OCI-LY7 (cell line): ENCODE measurements at regions not wholly inside any gene's neighbourhood (a gene's known extent, or its start where the extent isn't known, plus 50 kb on each side); places are given as distances from the start of the nearest gene placed in this dataset.

Source experiments
- BruUV-seq: library from RNA; stranded (reverse); fragments of 400-500 nt; replicated peaks from 2 replicates; lab custom pipeline; 2021; lab: Mats Ljungman, UMichigan
- CTCF ChIA-PET: fragments of 300-600 bp; sonication (Branson Sonifier 250); formaldehyde crosslinking; loops from one replicate; lab custom pipeline; 2022; ENCODE audit warnings: antibody characterized with exemption; ENCODE audit not compliant: unreplicated experiment; lab: Charles Lee
- POLR2A ChIA-PET: fragments of 300-600 bp; sonication (Branson Sonifier 250); formaldehyde crosslinking; loops from one replicate; lab custom pipeline; 2022; ENCODE audit warnings: antibody characterized with exemption; lab: Charles Lee
- DNase-seq: peaks from one replicate; pipeline ENCODE4 v3.0.0-alpha.2; 2015; ENCODE audit warnings: low spot score
- H2AFZ ChIP-seq: fragments of 200-600 bp; sonication (generic), shearing (Covaris generic); 2 replicates; pipeline ENCODE4 v1.6.1; 2014; ENCODE audit warnings: mild to moderate bottlenecking, antibody characterized with exemption, low read length, moderate library complexity
- H3K27ac ChIP-seq: fragments of 200-600 bp; sonication (generic); 2 replicates; pipeline ENCODE4 v1.5.1; 2014; ENCODE audit warnings: mixed run types, low read depth, mild to moderate bottlenecking, moderate library complexity, low read length, inconsistent platforms; ENCODE audit not compliant: poor library complexity, severe bottlenecking
- H3K36me3 ChIP-seq: fragments of 200-600 bp; sonication (generic); 2 replicates; pipeline ENCODE4 v1.6.1; 2014; ENCODE audit warnings: mild to moderate bottlenecking, antibody characterized with exemption, low read length, moderate library complexity, mixed read lengths; ENCODE audit not compliant: insufficient read depth
- H3K4me1 ChIP-seq: fragments of 200-600 bp; sonication (generic); 2 replicates; pipeline ENCODE4 v1.5.1; 2014; ENCODE audit warnings: mild to moderate bottlenecking, low read length; ENCODE audit not compliant: insufficient read depth, poor library complexity, severe bottlenecking
- H3K4me2 ChIP-seq: fragments of 200-600 bp; sonication (generic); 2 replicates; pipeline ENCODE4 v1.6.1; 2014; ENCODE audit warnings: mild to moderate bottlenecking, low read length
- H3K4me3 ChIP-seq: fragments of 200-600 bp; sonication (generic); 2 replicates; pipeline ENCODE4 v1.5.1; 2014; ENCODE audit warnings: mild to moderate bottlenecking, low read depth, low read length; ENCODE audit not compliant: poor library complexity, severe bottlenecking
- H3K79me2 ChIP-seq: fragments of 200-600 bp; sonication (generic); 2 replicates; pipeline ENCODE4 v1.6.1; 2016; ENCODE audit warnings: low read depth, mild to moderate bottlenecking, low read length, moderate library complexity, mixed read lengths; ENCODE audit not compliant: insufficient read depth
- H3K9me2 ChIP-seq: fragments of 200-600 bp; sonication (generic); 2 replicates; pipeline ENCODE4 v1.6.1; 2016; ENCODE audit warnings: mild to moderate bottlenecking, low read length, mixed read lengths; ENCODE audit not compliant: insufficient read depth
- H3K9me3 ChIP-seq: fragments of 200-600 bp; sonication (generic); 2 replicates; pipeline ENCODE4 v1.6.1; 2014; ENCODE audit warnings: mild to moderate bottlenecking, mixed run types, low read length, mixed read lengths
- H4K20me1 ChIP-seq: fragments of 200-600 bp; sonication (generic); 2 replicates; pipeline ENCODE4 v1.6.1; 2014; ENCODE audit warnings: mild to moderate bottlenecking, antibody characterized with exemption, low read length, moderate library complexity, mixed read lengths; ENCODE audit not compliant: insufficient read depth
- EZH2phosphoT487 ChIP-seq: fragments of 200-600 bp; sonication (generic); IDR thresholded peaks from 2 replicates; pipeline ENCODE4 v1.6.1; 2018; ENCODE audit warnings: low read depth, borderline replicate concordance, mild to moderate bottlenecking, mixed run types, antibody characterized with exemption, low read length, moderate library complexity, mixed read lengths
- intact Hi-C: fragments of 100-400 bp; cut with micrococcal nuclease; formaldehyde crosslinking; loops from one replicate; pipeline ENCODE4 v1.10.0; 2022; ENCODE audit not compliant: unreplicated experiment
- TF ChIP-seq, protein P1 (sequence below): fragments of 200-600 bp; sonication (generic); conservative IDR thresholded peaks from 2 replicates; pipeline ENCODE4 v1.5.1; 2014; ENCODE audit warnings: mild to moderate bottlenecking, antibody characterized with exemption, low read length, moderate library complexity, mixed read lengths

DNA sequence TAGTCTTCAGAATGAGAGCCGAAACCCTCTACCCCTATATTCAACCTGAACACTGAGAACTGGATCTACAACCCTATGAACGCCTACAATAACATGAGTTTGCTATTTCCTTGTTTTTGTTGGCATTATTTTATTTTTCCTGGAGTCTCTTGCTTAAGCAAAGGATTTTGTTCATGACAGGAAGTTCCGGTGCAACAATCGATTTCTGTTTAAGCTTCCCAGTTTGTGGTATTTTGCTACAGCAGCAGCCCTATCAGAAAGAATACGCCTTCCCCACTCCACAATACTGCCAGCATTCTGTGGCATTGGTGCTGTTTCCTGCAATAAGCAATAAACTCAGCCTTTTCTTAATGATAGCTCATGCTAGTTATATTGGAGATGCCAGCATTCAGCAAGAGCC, 60.9 kb downstream of the NPY5R start:
- H4K20me1 ChIP-seq = no peaks in the 10 kb centered on the region
- no peaks in the 10 kb centered on the region for H3K4me1 ChIP-seq
- POLR2A ChIA-PET = no interaction called here
- no peak for TF ChIP-seq EZH2phosphoT487
- intact Hi-C loops = no loop called here
- no peaks in the 10 kb centered on the region for H3K79me2 ChIP-seq
- H2AFZ ChIP-seq = no peak overlapping the region
- CTCF ChIA-PET = no interaction called here
- no peak for DNase-seq
- H3K4me3 ChIP-seq = no peak overlapping the region
- no peaks in the 10 kb centered on the region for H3K36me3 ChIP-seq
- no peak overlapping the region for H3K27ac ChIP-seq
- no peaks in the 10 kb centered on the region for H3K9me3 ChIP-seq
- H3K9me2 ChIP-seq = no peaks in the 10 kb centered on the region
- no TSS peak for BruUV-seq
- H3K4me2 ChIP-seq = no peak overlapping the region

DNA sequence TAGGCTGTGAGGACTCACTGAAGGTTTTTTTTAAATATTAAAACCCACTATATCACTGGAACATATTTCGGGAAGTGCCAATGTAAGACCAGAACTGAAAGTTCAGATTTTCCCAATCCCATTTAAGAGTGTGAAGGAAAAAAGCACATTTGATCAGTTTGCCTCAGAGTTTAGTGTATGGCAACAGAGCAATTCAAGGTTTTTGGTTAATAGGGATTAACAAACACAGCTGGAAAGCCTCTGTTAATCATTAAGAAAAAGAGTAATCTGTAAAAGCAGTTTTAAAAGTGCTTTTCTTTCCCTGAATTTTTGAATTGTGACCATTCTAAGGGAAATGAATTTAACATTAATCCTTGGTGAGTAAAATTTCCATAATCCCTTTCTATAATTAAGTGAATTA, 60.4 kb downstream of the NPY5R start:
- Histone ChIP-seq H3K36me3 (no peaks in the 10 kb centered on the region), H4K20me1 (no peaks in the 10 kb centered on the region), H3K4me3 (no peak overlapping the region), H3K9me3 (no peaks in the 10 kb centered on the region), H3K4me1 (no peaks in the 10 kb centered on the region), H3K4me2 (no peak overlapping the region), H2AFZ (no peak overlapping the region), H3K9me2 (no peaks in the 10 kb centered on the region), H3K27ac (no peak overlapping the region), H3K79me2 (no peaks in the 10 kb centered on the region)
- intact Hi-C loops = no loop called here
- no peak for DNase-seq
- ChIA-PET CTCF (no interaction called here), POLR2A (no interaction called here)
- TF ChIP-seq, protein P1, sequence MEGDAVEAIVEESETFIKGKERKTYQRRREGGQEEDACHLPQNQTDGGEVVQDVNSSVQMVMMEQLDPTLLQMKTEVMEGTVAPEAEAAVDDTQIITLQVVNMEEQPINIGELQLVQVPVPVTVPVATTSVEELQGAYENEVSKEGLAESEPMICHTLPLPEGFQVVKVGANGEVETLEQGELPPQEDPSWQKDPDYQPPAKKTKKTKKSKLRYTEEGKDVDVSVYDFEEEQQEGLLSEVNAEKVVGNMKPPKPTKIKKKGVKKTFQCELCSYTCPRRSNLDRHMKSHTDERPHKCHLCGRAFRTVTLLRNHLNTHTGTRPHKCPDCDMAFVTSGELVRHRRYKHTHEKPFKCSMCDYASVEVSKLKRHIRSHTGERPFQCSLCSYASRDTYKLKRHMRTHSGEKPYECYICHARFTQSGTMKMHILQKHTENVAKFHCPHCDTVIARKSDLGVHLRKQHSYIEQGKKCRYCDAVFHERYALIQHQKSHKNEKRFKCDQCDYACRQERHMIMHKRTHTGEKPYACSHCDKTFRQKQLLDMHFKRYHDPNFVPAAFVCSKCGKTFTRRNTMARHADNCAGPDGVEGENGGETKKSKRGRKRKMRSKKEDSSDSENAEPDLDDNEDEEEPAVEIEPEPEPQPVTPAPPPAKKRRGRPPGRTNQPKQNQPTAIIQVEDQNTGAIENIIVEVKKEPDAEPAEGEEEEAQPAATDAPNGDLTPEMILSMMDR = no peak
- TF ChIP-seq EZH2phosphoT487 = no peak
- no TSS peak for BruUV-seq
